WTC11 (cell line): ENCODE measurements at regions not wholly inside any gene's neighbourhood (a gene's known extent, or its start where the extent isn't known, plus 50 kb on each side); places are given as distances from the start of the nearest gene placed in this dataset.

Source experiments
- ATAC-seq: fragments of 200-7000 bp; cut with Tn5 transposase; 2 replicates; pipeline ENCODE4 v1.10.0; 2021; ENCODE audit warnings: mild to moderate bottlenecking, moderate library complexity
- CTCF ChIA-PET: fragments of 300-600 bp; sonication (Branson Sonifier 250); formaldehyde crosslinking; loops from one replicate; lab custom pipeline; 2021; ENCODE audit warnings: antibody characterized with exemption; lab: Charles Lee
- POLR2A ChIA-PET: fragments of 350-600 bp; sonication (Branson Sonifier 250); formaldehyde crosslinking; loops from one replicate; lab custom pipeline; 2021; ENCODE audit warnings: antibody characterized with exemption; lab: Charles Lee
- DNase-seq: peaks from one replicate; pipeline ENCODE4 v3.0.0; 2021; ENCODE audit warnings: low spot score
- H3K27ac Mint-ChIP-seq: 2 replicates; pipeline ENCODE4 v1.8.0; 2021; ENCODE audit warnings: mixed read lengths
- H3K27me3 Mint-ChIP-seq: 2 replicates; pipeline ENCODE4 v1.8.0; 2021; ENCODE audit warnings: low read depth, mild to moderate bottlenecking, moderate library complexity, mixed read lengths
- H3K36me3 Mint-ChIP-seq: 2 replicates; pipeline ENCODE4 v1.8.0; 2021; ENCODE audit warnings: mixed read lengths
- H3K4me1 Mint-ChIP-seq: 2 replicates; pipeline ENCODE4 v1.8.0; 2022; ENCODE audit warnings: mixed read lengths
- H3K4me3 Mint-ChIP-seq: 2 replicates; pipeline ENCODE4 v1.8.0; 2021; ENCODE audit warnings: mild to moderate bottlenecking, moderate library complexity, mixed read lengths
- H3K9me3 Mint-ChIP-seq: 2 replicates; pipeline ENCODE4 v1.8.0; 2021; ENCODE audit warnings: mixed read lengths
- AFF4 ChIP-seq: sonication (generic); formaldehyde crosslinking; IDR thresholded peaks from 2 replicates; pipeline ENCODE4 v1.8.1; 2023; ENCODE audit warnings: mild to moderate bottlenecking, missing genetic modification reagents, borderline replicate concordance
- CBFB ChIP-seq: sonication (generic); formaldehyde crosslinking; IDR thresholded peaks from 2 replicates; pipeline ENCODE4 v1.8.1; 2022; ENCODE audit warnings: mild to moderate bottlenecking, low read depth, missing genetic modification reagents
- E2F1 ChIP-seq: sonication (generic); formaldehyde crosslinking; IDR thresholded peaks from 2 replicates; pipeline ENCODE4 v1.8.0; 2022; ENCODE audit warnings: mild to moderate bottlenecking, missing genetic modification reagents
- EMX1 ChIP-seq: fragments of 250-450 bp; sonication (Bioruptor Pico); IDR thresholded peaks from 2 replicates; pipeline ENCODE4 v1.8.0; 2021; ENCODE audit warnings: mild to moderate bottlenecking
- ETV6 ChIP-seq: sonication (generic); formaldehyde crosslinking; IDR thresholded peaks from 2 replicates; pipeline ENCODE4 v1.8.1; 2022; ENCODE audit warnings: mild to moderate bottlenecking, missing genetic modification reagents
- FOXJ3 ChIP-seq: sonication (generic); formaldehyde crosslinking; IDR thresholded peaks from 2 replicates; pipeline ENCODE4 v1.9.0; 2021; ENCODE audit warnings: missing genetic modification reagents, mild to moderate bottlenecking, borderline replicate concordance
- FOXP4 ChIP-seq: sonication (generic); formaldehyde crosslinking; IDR thresholded peaks from 2 replicates; pipeline ENCODE4 v1.8.0; 2022; ENCODE audit warnings: mild to moderate bottlenecking, missing genetic modification reagents
- GTF2I ChIP-seq: fragments of 250-450 bp; sonication (Bioruptor Pico); conservative IDR thresholded peaks from 2 replicates; pipeline ENCODE4 v1.4.0; 2021; ENCODE audit warnings: mild to moderate bottlenecking
- JUN ChIP-seq: sonication (generic); formaldehyde crosslinking; IDR thresholded peaks from 2 replicates; pipeline ENCODE4 v1.8.0; 2023; ENCODE audit warnings: mild to moderate bottlenecking, missing genetic modification reagents
- NFATC4 ChIP-seq: fragments of 250-450 bp; sonication (Bioruptor Pico); IDR thresholded peaks from 2 replicates; pipeline ENCODE4 v1.9.0; 2021; ENCODE audit warnings: mild to moderate bottlenecking
- NFE2L1 ChIP-seq: sonication (generic); formaldehyde crosslinking; IDR thresholded peaks from 2 replicates; pipeline ENCODE4 v1.8.1; 2023; ENCODE audit warnings: missing genetic modification reagents
- NR3C1 ChIP-seq: sonication (generic); formaldehyde crosslinking; conservative IDR thresholded peaks from 2 replicates; pipeline ENCODE4 v1.8.1; 2023; ENCODE audit warnings: low read depth, mild to moderate bottlenecking, missing genetic modification reagents
- PRRX2 ChIP-seq: fragments of 250-450 bp; sonication (Bioruptor Pico); IDR thresholded peaks from 2 replicates; pipeline ENCODE4 v1.8.0; 2021; ENCODE audit warnings: mild to moderate bottlenecking
- TEAD4 ChIP-seq: sonication (generic); formaldehyde crosslinking; IDR thresholded peaks from 2 replicates; pipeline ENCODE4 v1.8.0; 2022; ENCODE audit warnings: mild to moderate bottlenecking, missing genetic modification reagents
- USF1 ChIP-seq: sonication (generic); formaldehyde crosslinking; IDR thresholded peaks from 2 replicates; pipeline ENCODE4 v1.8.0; 2022; ENCODE audit warnings: mild to moderate bottlenecking, missing genetic modification reagents
- ZMAT4 ChIP-seq: fragments of 250-450 bp; sonication (Bioruptor Pico); IDR thresholded peaks from 2 replicates; pipeline ENCODE4 v1.9.0; 2021; ENCODE audit warnings: mild to moderate bottlenecking
- ZNF317 ChIP-seq: sonication (generic); formaldehyde crosslinking; IDR thresholded peaks from 2 replicates; pipeline ENCODE4 v1.8.1; 2023; ENCODE audit warnings: low read depth, mild to moderate bottlenecking, moderate library complexity, missing genetic modification reagents, borderline replicate concordance
- ZNF423 ChIP-seq: fragments of 250-450 bp; sonication (Bioruptor Pico); IDR thresholded peaks from 2 replicates; pipeline ENCODE4 v2.1.2; 2022; ENCODE audit warnings: mild to moderate bottlenecking, moderate library complexity
- ZNF532 ChIP-seq: fragments of 250-450 bp; sonication (Bioruptor Pico); IDR thresholded peaks from 2 replicates; pipeline ENCODE4 v1.9.0; 2021; ENCODE audit warnings: mild to moderate bottlenecking, borderline replicate concordance

- Mint-ChIP-seq H3K9me3 (no peaks in the 10 kb centered on the region), H3K27me3 (no peaks in the 10 kb centered on the region), H3K27ac (no peak overlapping the region), H3K4me1 (peaks cover 8% of the 10 kb centered on the region), H3K36me3 (no peaks in the 10 kb centered on the region), H3K4me3 (no peak overlapping the region)
- POLR2A ChIA-PET: no interaction called here
- no peak for ATAC-seq
- no peak for DNase-seq
- CTCF ChIA-PET: no interaction called here
- TF ChIP-seq FOXJ3 (CRISPR knock-in tag) (no peak), JUN (no peak), AFF4 (CRISPR knock-in tag) (no peak), USF1 (CRISPR knock-in tag) (no peak)
These were observed 1271.0 kb downstream of the LRFN5 start for GRCh38 chr14:42877716-42878115.

- Mint-ChIP-seq H3K27ac (no peak overlapping the region), H3K4me1 (peaks cover 9% of the 10 kb centered on the region), H3K4me3 (no peak overlapping the region), H3K27me3 (no peaks in the 10 kb centered on the region), H3K36me3 (no peaks in the 10 kb centered on the region)
- ATAC-seq (no peak), DNase-seq (no peak)
- ChIA-PET POLR2A (no interaction called here), CTCF (no interaction called here)
- TF ChIP-seq FOXP4 (CRISPR knock-in tag) (no peak), ZMAT4 (CRISPR knock-in tag) (no peak), JUN (no peak), NFE2L1 (CRISPR knock-in tag) (no peak), NR3C1 (no peak), PRRX2 (no peak), EMX1 (no peak), NFATC4 (CRISPR knock-in tag) (no peak), CBFB (CRISPR knock-in tag) (no peak), ZNF423 (CRISPR knock-in tag) (no peak), E2F1 (no peak), TEAD4 (CRISPR knock-in tag) (no peak)
- TF ChIP-seq, all 79 proteins: peak for 0
- H3K9me3 Mint-ChIP-seq: no peaks in the 10 kb centered on the region
These were observed 1266.1 kb downstream of the LRFN5 start for GRCh38 chr14:42872786-42873185.

GRCh38 chr14:42869681-42870080 is 1263.0 kb downstream of the LRFN5 start:
- Mint-ChIP-seq H3K36me3 (no peaks in the 10 kb centered on the region), H3K4me3 (no peak overlapping the region), H3K9me3 (no peaks in the 10 kb centered on the region), H3K27ac (no peak overlapping the region), H3K4me1 (peaks cover 9% of the 10 kb centered on the region), H3K27me3 (no peaks in the 10 kb centered on the region)
- CTCF ChIA-PET: no interaction called here
- ATAC-seq (no peak), DNase-seq (no peak)
- POLR2A ChIA-PET: no interaction called here
- no peak for TF ChIP-seq GTF2I (CRISPR knock-in tag)
- no peak for TF ChIP-seq ETV6 (CRISPR knock-in tag)
- TF ChIP-seq ZNF317: no peak
- no peak for TF ChIP-seq ZNF532 (CRISPR knock-in tag)
- TF ChIP-seq ZNF423 (CRISPR knock-in tag): no peak
